ENCODE measurements at regions not wholly inside any gene's neighbourhood (a gene's known extent, or its start where the extent isn't known, plus 50 kb on each side); places are given as distances from the start of the nearest gene placed in this dataset.

DNA sequence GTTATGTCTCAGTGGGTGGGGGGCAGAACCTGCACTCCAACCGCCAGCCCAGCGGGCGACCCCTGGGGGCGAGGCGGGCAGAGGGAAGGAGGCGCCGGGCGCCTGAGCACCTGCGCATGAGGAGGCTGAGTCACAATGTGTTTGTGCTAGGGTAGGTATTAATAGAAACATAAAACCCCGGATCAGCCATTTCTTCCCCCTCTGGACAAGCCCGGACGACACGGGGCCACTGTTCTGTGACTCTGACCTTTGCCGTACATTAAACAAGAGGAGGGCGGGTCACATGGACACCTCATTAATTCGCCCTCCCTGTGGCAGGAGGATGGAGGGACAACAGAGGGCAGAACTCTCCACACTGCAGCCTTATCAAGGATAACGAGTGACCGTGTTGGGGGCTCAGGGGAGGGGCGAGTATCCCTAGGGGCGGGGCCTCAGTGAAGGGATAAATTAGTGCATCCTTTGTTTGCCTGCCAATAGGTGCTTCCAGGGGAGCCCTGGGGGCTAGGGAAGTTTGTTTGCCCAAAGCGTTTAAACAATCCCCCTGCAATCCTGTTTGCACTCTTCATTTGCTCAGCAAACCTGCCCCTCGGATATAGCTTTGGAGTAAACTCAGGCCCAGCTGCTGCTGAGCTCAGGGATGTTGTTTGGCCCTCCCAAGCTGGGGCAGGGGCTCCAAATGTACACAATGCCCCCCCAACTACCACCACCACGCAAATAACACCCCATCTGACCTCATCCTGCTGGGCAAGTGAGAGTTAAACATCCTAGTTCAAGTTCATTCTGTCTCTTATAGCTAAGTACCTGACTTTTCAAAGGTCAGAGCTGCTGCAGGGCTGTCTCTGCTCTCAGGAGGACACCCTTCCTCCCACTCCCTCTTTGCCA is 171.2 kb upstream of the GLI2 start:
- H2AFZ ChIP-seq (ENCODE audit: low read length), result no peak overlapping the region
- no peaks in the 10 kb centered on the region for H3K4me1 ChIP-seq (ENCODE audit: low read length)
- no peak for DNase-seq
- H3K4me3 ChIP-seq (ENCODE audit: low read length), result no peak overlapping the region
- TF ChIP-seq EZH2 (optimal IDR thresholded peaks at IDR 0.05; ENCODE audit: low read depth, low read length) (no peak), EZH2phosphoT487 (IDR thresholded peaks at IDR 0.05; ENCODE audit: low read length) (no peak)
- TF ChIP-seq, protein P1, sequence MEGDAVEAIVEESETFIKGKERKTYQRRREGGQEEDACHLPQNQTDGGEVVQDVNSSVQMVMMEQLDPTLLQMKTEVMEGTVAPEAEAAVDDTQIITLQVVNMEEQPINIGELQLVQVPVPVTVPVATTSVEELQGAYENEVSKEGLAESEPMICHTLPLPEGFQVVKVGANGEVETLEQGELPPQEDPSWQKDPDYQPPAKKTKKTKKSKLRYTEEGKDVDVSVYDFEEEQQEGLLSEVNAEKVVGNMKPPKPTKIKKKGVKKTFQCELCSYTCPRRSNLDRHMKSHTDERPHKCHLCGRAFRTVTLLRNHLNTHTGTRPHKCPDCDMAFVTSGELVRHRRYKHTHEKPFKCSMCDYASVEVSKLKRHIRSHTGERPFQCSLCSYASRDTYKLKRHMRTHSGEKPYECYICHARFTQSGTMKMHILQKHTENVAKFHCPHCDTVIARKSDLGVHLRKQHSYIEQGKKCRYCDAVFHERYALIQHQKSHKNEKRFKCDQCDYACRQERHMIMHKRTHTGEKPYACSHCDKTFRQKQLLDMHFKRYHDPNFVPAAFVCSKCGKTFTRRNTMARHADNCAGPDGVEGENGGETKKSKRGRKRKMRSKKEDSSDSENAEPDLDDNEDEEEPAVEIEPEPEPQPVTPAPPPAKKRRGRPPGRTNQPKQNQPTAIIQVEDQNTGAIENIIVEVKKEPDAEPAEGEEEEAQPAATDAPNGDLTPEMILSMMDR (IDR thresholded peaks at IDR 0.05; ENCODE audit: low read length), result no peak
- no peaks in the 10 kb centered on the region for H4K20me1 ChIP-seq (ENCODE audit: insufficient read depth, low read length)
- no peaks in the 10 kb centered on the region for H3K9me3 ChIP-seq (replicated peaks; ENCODE audit: insufficient read depth, low read length)
- H3K79me2 ChIP-seq (ENCODE audit: low read length), result no peaks in the 10 kb centered on the region
- no peaks in the 10 kb centered on the region for H3K9me2 ChIP-seq (replicated peaks; ENCODE audit: insufficient read depth, low read length)
- no peak overlapping the region for H3K4me2 ChIP-seq (ENCODE audit: low read depth, low read length)
- H3F3A ChIP-seq (ENCODE audit: insufficient read depth, low read length), result no peaks in the 10 kb centered on the region
- H3K9ac ChIP-seq (ENCODE audit: low read length), result no peak overlapping the region
- no peaks in the 10 kb centered on the region for H3K36me3 ChIP-seq (replicated peaks; ENCODE audit: insufficient read depth, low read length)
- H3K27ac ChIP-seq (ENCODE audit: low read length), result no peak overlapping the region
- H3K27me3 ChIP-seq (replicated peaks; ENCODE audit: insufficient read depth, low read length), result no peaks in the 10 kb centered on the region; the same call in 1 of the 2 replicates

DNA sequence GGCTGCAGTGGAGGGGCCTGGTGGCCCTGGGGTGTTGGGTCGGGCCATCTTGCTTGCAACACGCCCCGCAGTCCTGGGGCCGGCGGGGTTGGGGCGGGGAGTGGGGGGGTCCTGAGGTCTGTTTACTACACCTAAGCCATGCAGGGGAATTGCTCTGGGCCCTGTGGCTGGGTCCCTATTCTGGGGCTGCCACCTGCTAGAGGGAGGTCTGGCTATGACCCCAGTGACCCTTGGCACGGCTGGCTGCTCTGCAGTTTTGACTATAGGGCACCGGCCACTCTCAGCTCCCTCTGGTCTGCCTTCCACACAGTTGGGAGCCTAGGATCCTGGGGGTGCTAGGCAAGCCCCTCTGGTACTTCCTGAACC is 170.6 kb upstream of the GLI2 start:
- Histone ChIP-seq H3K9ac (ENCODE audit: low read length) (no peak overlapping the region), H3F3A (ENCODE audit: insufficient read depth, low read length) (no peaks in the 10 kb centered on the region), H3K27me3 (replicated peaks; ENCODE audit: insufficient read depth, low read length) (no peaks in the 10 kb centered on the region; the same call in 1 of the 2 replicates), H3K27ac (ENCODE audit: low read length) (no peak overlapping the region), H4K20me1 (ENCODE audit: insufficient read depth, low read length) (no peaks in the 10 kb centered on the region), H2AFZ (ENCODE audit: low read length) (no peak overlapping the region), H3K79me2 (ENCODE audit: low read length) (no peaks in the 10 kb centered on the region), H3K4me3 (ENCODE audit: low read length) (no peak overlapping the region), H3K4me2 (ENCODE audit: low read depth, low read length) (no peak overlapping the region), H3K9me3 (replicated peaks; ENCODE audit: insufficient read depth, low read length) (no peaks in the 10 kb centered on the region), H3K36me3 (replicated peaks; ENCODE audit: insufficient read depth, low read length) (no peaks in the 10 kb centered on the region), H3K9me2 (replicated peaks; ENCODE audit: insufficient read depth, low read length) (no peaks in the 10 kb centered on the region), H3K4me1 (ENCODE audit: low read length) (no peaks in the 10 kb centered on the region)
- TF ChIP-seq, protein P1 (IDR thresholded peaks at IDR 0.05; ENCODE audit: low read length), result no peak
- TF ChIP-seq EZH2phosphoT487 (IDR thresholded peaks at IDR 0.05; ENCODE audit: low read length) (no peak), EZH2 (optimal IDR thresholded peaks at IDR 0.05; ENCODE audit: low read depth, low read length) (no peak)
- DNase-seq, result no peak

DNA sequence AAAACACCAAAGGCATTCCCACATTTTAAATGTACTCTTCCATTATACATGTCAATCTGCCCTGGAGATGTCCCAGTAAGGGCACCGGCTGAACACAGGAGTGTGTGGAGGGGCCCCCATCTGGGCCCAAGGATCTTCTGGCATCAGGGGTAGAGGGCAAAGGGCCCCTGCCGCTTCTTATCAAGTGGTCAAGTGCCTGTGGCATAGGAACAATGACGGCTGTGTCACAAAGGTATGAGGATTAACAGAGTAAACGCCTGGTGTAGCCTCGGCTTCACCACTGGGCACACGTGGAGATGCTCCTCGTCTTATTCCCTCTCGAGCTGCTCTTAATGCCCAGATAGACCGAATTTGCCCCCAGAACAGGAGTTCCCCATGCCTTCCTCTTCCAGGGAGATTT is 169.7 kb upstream of the GLI2 start:
- no peak overlapping the region for H3K27ac ChIP-seq (ENCODE audit: low read length)
- H4K20me1 ChIP-seq (ENCODE audit: insufficient read depth, low read length), result no peaks in the 10 kb centered on the region
- H3K79me2 ChIP-seq (ENCODE audit: low read length), result no peaks in the 10 kb centered on the region
- no peaks in the 10 kb centered on the region for H3K9me2 ChIP-seq (replicated peaks; ENCODE audit: insufficient read depth, low read length)
- no peaks in the 10 kb centered on the region; the same call in 1 of the 2 replicates for H3K27me3 ChIP-seq (replicated peaks; ENCODE audit: insufficient read depth, low read length)
- H3K9me3 ChIP-seq (replicated peaks; ENCODE audit: insufficient read depth, low read length), result no peaks in the 10 kb centered on the region
- no peaks in the 10 kb centered on the region for H3K36me3 ChIP-seq (replicated peaks; ENCODE audit: insufficient read depth, low read length)
- TF ChIP-seq EZH2 (optimal IDR thresholded peaks at IDR 0.05; ENCODE audit: low read depth, low read length), result no peak
- no peak for TF ChIP-seq EZH2phosphoT487 (IDR thresholded peaks at IDR 0.05; ENCODE audit: low read length)
- TF ChIP-seq, protein P1 (IDR thresholded peaks at IDR 0.05; ENCODE audit: low read length), result no peak
- H3K4me2 ChIP-seq (ENCODE audit: low read depth, low read length), result no peak overlapping the region
- H3F3A ChIP-seq (ENCODE audit: insufficient read depth, low read length), result no peaks in the 10 kb centered on the region
- no peak overlapping the region for H3K9ac ChIP-seq (ENCODE audit: low read length)
- no peaks in the 10 kb centered on the region for H3K4me1 ChIP-seq (ENCODE audit: low read length)
- H3K4me3 ChIP-seq (ENCODE audit: low read length), result no peak overlapping the region
- no peak overlapping the region for H2AFZ ChIP-seq (ENCODE audit: low read length)
- no peak for DNase-seq

Data from MM.1S (cell line).